ENCODE measurements at regions not wholly inside any gene's neighbourhood (a gene's known extent, or its start where the extent isn't known, plus 50 kb on each side); places are given as distances from the start of the nearest gene placed in this dataset.

- no peaks in the 10 kb centered on the region for H3K9me3 Mint-ChIP-seq
- H3K27ac Mint-ChIP-seq, result no peak overlapping the region
- no peak overlapping the region for H3K4me3 ChIP-seq (ENCODE audit: low read depth, low read length)
- no peak overlapping the region for H3K27ac ChIP-seq (ENCODE audit: insufficient read depth, low read length, poor library complexity, severe bottlenecking)
- ATAC-seq (ENCODE audit: low read depth in 2 of 2) (no peak), DNase-seq (no peak)
- H3K4me1 ChIP-seq (ENCODE audit: control insufficient read depth, insufficient read depth, low read length, poor library complexity, severe bottlenecking), result no peaks in the 10 kb centered on the region
- peaks cover 3% of the 10 kb centered on the region for H3K27me3 ChIP-seq (ENCODE audit: control insufficient read depth, insufficient read depth, low read length)
- no peaks in the 10 kb centered on the region for H3K9me3 ChIP-seq (ENCODE audit: control insufficient read depth in 2 of 2, low read length in 2 of 2)
- H3K36me3 ChIP-seq (ENCODE audit: control insufficient read depth, insufficient read depth, low read length), result no peaks in the 10 kb centered on the region
- no peak overlapping the region for H3K4me3 Mint-ChIP-seq
- H3K27me3 Mint-ChIP-seq, result peaks cover 4% of the 10 kb centered on the region
- H3K36me3 Mint-ChIP-seq, result no peaks in the 10 kb centered on the region
- H3K4me1 Mint-ChIP-seq, result no peaks in the 10 kb centered on the region
Measured at GRCh38 chr2:129884221-129884786, 95.2 kb upstream of the RAB6C start.

DNA sequence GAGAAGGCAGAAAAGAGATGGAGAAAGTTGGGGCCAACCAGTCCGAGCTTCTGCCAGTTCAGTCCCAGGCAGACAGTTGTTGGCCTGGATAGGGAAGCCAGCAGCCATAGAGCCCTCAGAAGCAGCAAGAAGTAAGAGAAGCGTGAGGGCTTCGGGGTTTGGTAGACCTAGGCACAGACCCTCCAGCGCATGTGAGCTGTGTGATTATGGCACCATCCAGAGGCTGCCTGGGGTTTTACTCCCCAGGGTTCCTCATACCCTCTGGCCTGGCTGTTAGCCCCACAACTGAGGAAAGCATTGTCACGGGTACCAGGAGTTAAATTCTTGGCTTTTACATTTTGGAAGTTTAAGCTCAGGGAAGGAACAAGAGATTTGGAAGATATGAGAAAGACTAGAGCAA lies 93.7 kb upstream of the RAB6C start:
- H3K4me3 Mint-ChIP-seq, result no peak overlapping the region
- no peaks in the 10 kb centered on the region for H3K9me3 Mint-ChIP-seq
- Histone ChIP-seq H3K4me3 (ENCODE audit: low read depth, low read length) (no peak overlapping the region), H3K9me3 (ENCODE audit: control insufficient read depth in 2 of 2, low read length in 2 of 2) (no peaks in the 10 kb centered on the region), H3K4me1 (ENCODE audit: control insufficient read depth, insufficient read depth, low read length, poor library complexity, severe bottlenecking) (no peaks in the 10 kb centered on the region), H3K36me3 (ENCODE audit: control insufficient read depth, insufficient read depth, low read length) (no peaks in the 10 kb centered on the region), H3K27ac (ENCODE audit: insufficient read depth, low read length, poor library complexity, severe bottlenecking) (no peak overlapping the region), H3K27me3 (ENCODE audit: control insufficient read depth, insufficient read depth, low read length) (peaks cover 3% of the 10 kb centered on the region)
- no peaks in the 10 kb centered on the region for H3K4me1 Mint-ChIP-seq
- peak overlapping the region in 1 of 3 donors; percentile 24 for H3K27ac Mint-ChIP-seq
- no peak for DNase-seq
- peaks cover 7% of the 10 kb centered on the region for H3K27me3 Mint-ChIP-seq
- ATAC-seq (ENCODE audit: low read depth in 2 of 2), result no peak
- no peaks in the 10 kb centered on the region for H3K36me3 Mint-ChIP-seq

GRCh38 chr2:129887688-129888266 lies 91.7 kb upstream of the RAB6C start:
- no peak overlapping the region for H3K4me3 Mint-ChIP-seq
- DNase-seq (no peak), ATAC-seq (ENCODE audit: low read depth in 2 of 2) (no peak)
- Histone ChIP-seq H3K36me3 (ENCODE audit: control insufficient read depth, insufficient read depth, low read length) (no peaks in the 10 kb centered on the region), H3K9me3 (ENCODE audit: control insufficient read depth in 2 of 2, low read length in 2 of 2) (no peaks in the 10 kb centered on the region), H3K27me3 (ENCODE audit: control insufficient read depth, insufficient read depth, low read length) (peaks cover 3% of the 10 kb centered on the region), H3K4me1 (ENCODE audit: control insufficient read depth, insufficient read depth, low read length, poor library complexity, severe bottlenecking) (no peaks in the 10 kb centered on the region), H3K27ac (ENCODE audit: insufficient read depth, low read length, poor library complexity, severe bottlenecking) (no peak overlapping the region), H3K4me3 (ENCODE audit: low read depth, low read length) (no peak overlapping the region)
- H3K36me3 Mint-ChIP-seq, result no peaks in the 10 kb centered on the region
- H3K9me3 Mint-ChIP-seq, result no peaks in the 10 kb centered on the region
- H3K27me3 Mint-ChIP-seq, result peaks cover 9% of the 10 kb centered on the region
- no peaks in the 10 kb centered on the region for H3K4me1 Mint-ChIP-seq
- H3K27ac Mint-ChIP-seq, result no peak overlapping the region

DNA sequence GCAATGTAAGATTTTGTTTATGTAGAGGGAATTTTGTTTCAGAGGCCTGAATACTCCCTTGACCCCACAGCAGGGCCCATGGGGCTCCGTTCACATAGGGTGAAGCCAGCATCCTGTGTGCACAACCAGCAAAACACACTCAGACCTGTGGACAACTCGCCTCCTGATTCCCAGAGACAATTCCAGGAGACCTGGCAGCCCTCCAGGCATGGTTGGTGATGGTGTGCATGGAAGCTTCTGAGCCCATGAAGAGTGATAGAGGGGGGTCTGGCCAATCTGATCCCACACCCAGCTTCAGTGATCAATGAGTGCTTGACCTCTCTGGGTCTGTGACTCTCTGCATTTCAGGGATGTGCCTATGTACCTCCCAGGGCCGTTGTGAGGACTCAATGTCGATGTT lies 91.0 kb upstream of the RAB6C start:
- DNase-seq (no peak), ATAC-seq (ENCODE audit: low read depth in 2 of 2) (no peak)
- Mint-ChIP-seq H3K27me3 (peaks cover 9% of the 10 kb centered on the region), H3K36me3 (no peaks in the 10 kb centered on the region), H3K4me1 (no peaks in the 10 kb centered on the region), H3K4me3 (no peak overlapping the region), H3K27ac (no peak overlapping the region), H3K9me3 (no peaks in the 10 kb centered on the region)
- Histone ChIP-seq H3K4me3 (ENCODE audit: low read depth, low read length) (no peak overlapping the region), H3K27me3 (ENCODE audit: control insufficient read depth, insufficient read depth, low read length) (peaks cover 3% of the 10 kb centered on the region), H3K36me3 (ENCODE audit: control insufficient read depth, insufficient read depth, low read length) (no peaks in the 10 kb centered on the region), H3K4me1 (ENCODE audit: control insufficient read depth, insufficient read depth, low read length, poor library complexity, severe bottlenecking) (no peaks in the 10 kb centered on the region), H3K27ac (ENCODE audit: insufficient read depth, low read length, poor library complexity, severe bottlenecking) (no peak overlapping the region), H3K9me3 (ENCODE audit: control insufficient read depth in 2 of 2, low read length in 2 of 2) (no peaks in the 10 kb centered on the region)

DNA sequence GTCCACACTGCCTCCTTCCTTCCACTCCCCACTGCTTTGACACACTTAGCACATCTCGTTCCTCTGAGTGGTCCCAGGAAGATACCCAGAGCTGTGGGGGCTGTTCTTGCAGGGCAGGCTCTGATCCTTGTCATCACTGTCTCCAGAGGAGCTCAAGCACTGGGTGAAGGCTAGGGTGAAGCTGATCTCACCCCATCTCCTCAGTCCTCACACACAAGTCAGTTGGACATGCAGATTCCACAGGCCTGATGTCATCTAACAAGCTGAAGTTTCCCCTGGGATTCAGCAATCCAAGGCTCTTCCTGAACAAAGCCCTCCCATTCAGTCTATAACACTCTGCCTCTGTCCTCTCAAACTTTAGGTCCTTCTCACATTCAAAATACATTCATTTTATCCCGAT lies 90.6 kb upstream of the RAB6C start:
- ATAC-seq (ENCODE audit: low read depth in 2 of 2), result no peak
- no peaks in the 10 kb centered on the region for H3K4me1 ChIP-seq (ENCODE audit: control insufficient read depth, insufficient read depth, low read length, poor library complexity, severe bottlenecking)
- Mint-ChIP-seq H3K4me1 (no peaks in the 10 kb centered on the region), H3K4me3 (no peak overlapping the region), H3K27ac (no peak overlapping the region), H3K27me3 (peaks cover 9% of the 10 kb centered on the region), H3K36me3 (no peaks in the 10 kb centered on the region), H3K9me3 (no peaks in the 10 kb centered on the region)
- peaks cover 3% of the 10 kb centered on the region for H3K27me3 ChIP-seq (ENCODE audit: control insufficient read depth, insufficient read depth, low read length)
- H3K4me3 ChIP-seq (ENCODE audit: low read depth, low read length), result no peak overlapping the region
- no peak for DNase-seq
- no peaks in the 10 kb centered on the region for H3K36me3 ChIP-seq (ENCODE audit: control insufficient read depth, insufficient read depth, low read length)
- no peak overlapping the region for H3K27ac ChIP-seq (ENCODE audit: insufficient read depth, low read length, poor library complexity, severe bottlenecking)
- H3K9me3 ChIP-seq (ENCODE audit: control insufficient read depth in 2 of 2, low read length in 2 of 2), result no peaks in the 10 kb centered on the region

- ATAC-seq (ENCODE audit: low read depth in 2 of 2) (no peak), DNase-seq (no peak)
- Mint-ChIP-seq H3K9me3 (peaks cover 0 to 2% (median 0%) of the 10 kb centered on the region in 7 donors), H3K4me3 (no peak overlapping the region), H3K36me3 (no peaks in the 10 kb centered on the region), H3K27ac (no peak overlapping the region), H3K4me1 (peaks cover 0 to 3% (median 0%) of the 10 kb centered on the region in 4 donors), H3K27me3 (peaks cover 8% of the 10 kb centered on the region)
- Histone ChIP-seq H3K27me3 (ENCODE audit: control insufficient read depth, insufficient read depth, low read length) (no peaks in the 10 kb centered on the region), H3K36me3 (ENCODE audit: control insufficient read depth, insufficient read depth, low read length) (no peaks in the 10 kb centered on the region), H3K4me3 (ENCODE audit: low read depth, low read length) (no peak overlapping the region), H3K4me1 (ENCODE audit: control insufficient read depth, insufficient read depth, low read length, poor library complexity, severe bottlenecking) (no peaks in the 10 kb centered on the region), H3K27ac (ENCODE audit: insufficient read depth, low read length, poor library complexity, severe bottlenecking) (no peak overlapping the region), H3K9me3 (ENCODE audit: control insufficient read depth in 2 of 2, low read length in 2 of 2) (no peaks in the 10 kb centered on the region)
Measured at GRCh38 chr2:129891341-129892320, 87.8 kb upstream of the RAB6C start.

DNA sequence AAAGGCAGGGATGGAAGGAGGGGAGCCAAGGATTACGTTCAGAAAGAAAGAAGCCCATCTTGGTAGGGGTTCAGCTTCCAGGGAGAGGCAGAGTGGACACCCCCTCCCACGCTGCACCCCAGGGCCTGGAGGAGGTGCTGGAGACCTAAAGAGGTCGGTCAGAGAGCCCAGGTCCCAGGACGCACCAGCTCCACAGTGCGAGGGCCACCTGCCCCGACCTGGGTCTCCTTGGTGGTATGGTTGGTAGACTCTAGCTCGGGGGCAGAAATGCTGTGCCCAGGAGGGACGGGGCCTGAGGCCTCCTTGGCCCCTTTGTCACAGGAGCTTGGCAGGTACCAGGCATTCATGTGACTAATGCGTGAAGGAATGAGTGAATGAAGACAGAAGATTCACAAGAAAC lies 87.1 kb upstream of the RAB6C start:
- H3K4me3 Mint-ChIP-seq, result no peak overlapping the region
- H3K27me3 Mint-ChIP-seq, result peaks cover 5% of the 10 kb centered on the region
- H3K4me1 Mint-ChIP-seq, result peaks cover 0 to 3% (median 0%) of the 10 kb centered on the region in 4 donors
- no peak for ATAC-seq (ENCODE audit: low read depth in 2 of 2)
- no peaks in the 10 kb centered on the region for H3K27me3 ChIP-seq (ENCODE audit: control insufficient read depth, insufficient read depth, low read length)
- no peaks in the 10 kb centered on the region for H3K9me3 ChIP-seq (ENCODE audit: control insufficient read depth in 2 of 2, low read length in 2 of 2)
- H3K4me3 ChIP-seq (ENCODE audit: low read depth, low read length), result no peak overlapping the region
- no peak for DNase-seq
- H3K36me3 Mint-ChIP-seq, result no peaks in the 10 kb centered on the region
- H3K4me1 ChIP-seq (ENCODE audit: control insufficient read depth, insufficient read depth, low read length, poor library complexity, severe bottlenecking), result no peaks in the 10 kb centered on the region
- H3K9me3 Mint-ChIP-seq, result peaks cover 0 to 2% (median 0%) of the 10 kb centered on the region in 7 donors
- no peaks in the 10 kb centered on the region for H3K36me3 ChIP-seq (ENCODE audit: control insufficient read depth, insufficient read depth, low read length)
- no peak overlapping the region for H3K27ac Mint-ChIP-seq
- H3K27ac ChIP-seq (ENCODE audit: insufficient read depth, low read length, poor library complexity, severe bottlenecking), result no peak overlapping the region

All from CD4-positive, CD25-positive, alpha-beta regulatory T cell (primary cell).